IPS-NIHi7 (cell line): ENCODE measurements at regions not wholly inside any gene's neighbourhood (a gene's known extent, or its start where the extent isn't known, plus 50 kb on each side); places are given as distances from the start of the nearest gene placed in this dataset.
A peak's percentile ranks its signal among the peaks of the same experiment; 100 is the strongest.
"Not testable (repeated sequence)": the region's sequence is repeated elsewhere in the genome, so short reads cannot be mapped to it uniquely, and the experiment has no call there.

ENCODE experiments used
- DNase-seq: peaks from one replicate; pipeline ENCODE4 v3.0.0; 2012; ENCODE audit warnings: mixed read lengths; ENCODE audit errors: extremely low spot score

- no peak for DNase-seq
These were observed 655.4 kb downstream of the RWDD3 start for GRCh38 chr1:95889400-95889799.

- DNase-seq: no peak
These were observed 659.9 kb downstream of the RWDD3 start for GRCh38 chr1:95893921-95894320.

- no peak for DNase-seq
These were observed 669.0 kb downstream of the RWDD3 start for GRCh38 chr1:95903060-95903459.

GRCh38 chr1:95905818-95906395 is 671.9 kb downstream of the RWDD3 start:
- no peak for DNase-seq

GRCh38 chr1:95911739-95912138 is 677.7 kb downstream of the RWDD3 start:
- not testable (repeated sequence) for DNase-seq

- DNase-seq: peak; percentile 9
These were observed 682.6 kb downstream of the RWDD3 start for GRCh38 chr1:95916616-95917015.

- no peak for DNase-seq
These were observed 690.7 kb downstream of the RWDD3 start for GRCh38 chr1:95924684-95925083.

GRCh38 chr1:95926331-95926730 is 692.3 kb downstream of the RWDD3 start:
- no peak for DNase-seq

- no peak for DNase-seq
These were observed 693.1 kb downstream of the RWDD3 start for GRCh38 chr1:95927061-95927460.

- no peak for DNase-seq
These were observed 701.7 kb downstream of the RWDD3 start for GRCh38 chr1:95935719-95936118.

GRCh38 chr1:95941121-95941798 is 707.2 kb downstream of the RWDD3 start:
- no peak for DNase-seq

GRCh38 chr1:95948023-95948422 is 714.0 kb downstream of the RWDD3 start:
- DNase-seq: peak; percentile 12

- no peak for DNase-seq
These were observed 717.5 kb downstream of the RWDD3 start for GRCh38 chr1:95951371-95952102.

- DNase-seq: peak; percentile 48
These were observed 719.0 kb downstream of the RWDD3 start for GRCh38 chr1:95953015-95953414.

- no peak for DNase-seq
These were observed 720.6 kb downstream of the RWDD3 start for GRCh38 chr1:95954585-95954984.

- no peak for DNase-seq
These were observed 722.2 kb downstream of the RWDD3 start for GRCh38 chr1:95956215-95956614.

GRCh38 chr1:95957748-95958147 is 723.7 kb downstream of the RWDD3 start:
- DNase-seq: no peak

- no peak for DNase-seq
These were observed 732.9 kb downstream of the RWDD3 start for GRCh38 chr1:95966866-95967265.

- peak; percentile 11 for DNase-seq
These were observed 740.6 kb downstream of the RWDD3 start for GRCh38 chr1:95974586-95974985.

GRCh38 chr1:95982711-95983110 is 738.9 kb upstream of the PTBP2 start:
- no peak for DNase-seq

GRCh38 chr1:95983831-95984230 is 737.8 kb upstream of the PTBP2 start:
- DNase-seq: no peak

- DNase-seq: no peak
These were observed 736.7 kb upstream of the PTBP2 start for GRCh38 chr1:95984798-95985374.

- no peak for DNase-seq
These were observed 731.6 kb upstream of the PTBP2 start for GRCh38 chr1:95990033-95990432.
